ENCODE measurements at regions not wholly inside any gene's neighbourhood (a gene's known extent, or its start where the extent isn't known, plus 50 kb on each side); places are given as distances from the start of the nearest gene placed in this dataset.

GRCh38 chr1:86231076-86231475, 74.5 kb upstream of the COL24A1 start:
- Histone ChIP-seq H3K36me3 (no peaks in the 10 kb centered on the region), H3K27me3 (no peaks in the 10 kb centered on the region), H3K4me1 (no peaks in the 10 kb centered on the region), H3K9me3 (no peaks in the 10 kb centered on the region), H3K27ac (no peak overlapping the region), H3K4me3 (no peak overlapping the region)
- intact Hi-C loops (cut with DNase I): no loop called here
- DNase-seq: no peak
- no peak for TF ChIP-seq POLR2A (IDR thresholded peaks at IDR 0.05)
- TF ChIP-seq, protein P1, sequence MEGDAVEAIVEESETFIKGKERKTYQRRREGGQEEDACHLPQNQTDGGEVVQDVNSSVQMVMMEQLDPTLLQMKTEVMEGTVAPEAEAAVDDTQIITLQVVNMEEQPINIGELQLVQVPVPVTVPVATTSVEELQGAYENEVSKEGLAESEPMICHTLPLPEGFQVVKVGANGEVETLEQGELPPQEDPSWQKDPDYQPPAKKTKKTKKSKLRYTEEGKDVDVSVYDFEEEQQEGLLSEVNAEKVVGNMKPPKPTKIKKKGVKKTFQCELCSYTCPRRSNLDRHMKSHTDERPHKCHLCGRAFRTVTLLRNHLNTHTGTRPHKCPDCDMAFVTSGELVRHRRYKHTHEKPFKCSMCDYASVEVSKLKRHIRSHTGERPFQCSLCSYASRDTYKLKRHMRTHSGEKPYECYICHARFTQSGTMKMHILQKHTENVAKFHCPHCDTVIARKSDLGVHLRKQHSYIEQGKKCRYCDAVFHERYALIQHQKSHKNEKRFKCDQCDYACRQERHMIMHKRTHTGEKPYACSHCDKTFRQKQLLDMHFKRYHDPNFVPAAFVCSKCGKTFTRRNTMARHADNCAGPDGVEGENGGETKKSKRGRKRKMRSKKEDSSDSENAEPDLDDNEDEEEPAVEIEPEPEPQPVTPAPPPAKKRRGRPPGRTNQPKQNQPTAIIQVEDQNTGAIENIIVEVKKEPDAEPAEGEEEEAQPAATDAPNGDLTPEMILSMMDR (IDR thresholded peaks at IDR 0.05): no peak
- WGBS, 2 donors: 50 to 62% methylated on average over 1 of the region's 1 CpG

DNA sequence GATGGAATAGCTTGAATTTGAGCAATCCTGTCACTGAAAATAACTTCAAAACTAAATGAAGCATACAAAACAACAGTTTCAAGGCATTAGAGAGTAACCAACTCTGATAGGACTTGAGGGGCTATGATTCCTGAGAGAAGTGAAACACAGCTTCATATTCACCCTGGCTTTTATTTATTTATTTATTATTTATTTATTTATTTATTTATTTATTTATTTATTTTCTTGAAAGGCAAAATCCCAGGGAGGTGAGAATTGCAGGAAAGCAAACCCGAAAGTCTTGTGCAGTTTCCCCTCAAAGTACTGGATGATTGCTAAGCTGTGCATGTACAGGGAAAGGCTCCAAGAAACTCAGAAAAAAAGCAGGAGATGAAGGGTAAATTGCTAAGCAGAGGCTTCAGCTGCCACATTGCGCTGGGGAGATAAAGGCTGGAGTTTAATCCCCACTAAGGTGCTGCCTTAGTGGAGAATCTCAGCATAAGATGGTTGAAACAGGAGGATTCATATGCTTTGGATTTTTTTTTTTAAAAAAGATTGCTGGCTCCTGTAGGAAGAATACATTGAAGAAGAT, 72.9 kb upstream of the COL24A1 start:
- no peak for TF ChIP-seq POLR2A (IDR thresholded peaks at IDR 0.05)
- TF ChIP-seq, protein P1 (IDR thresholded peaks at IDR 0.05): no peak
- Histone ChIP-seq H3K36me3 (no peaks in the 10 kb centered on the region), H3K4me3 (no peak overlapping the region), H3K27ac (no peak overlapping the region), H3K9me3 (no peaks in the 10 kb centered on the region), H3K27me3 (no peaks in the 10 kb centered on the region), H3K4me1 (no peaks in the 10 kb centered on the region)
- DNase-seq: no peak
- WGBS, 2 donors: 74 to 78% methylated on average over 2 of the region's 2 CpGs
- intact Hi-C loops (cut with DNase I): no loop called here

- intact Hi-C loops (cut with DNase I): no loop called here
- no peak overlapping the region for H3K4me3 ChIP-seq
- H3K9me3 ChIP-seq: no peaks in the 10 kb centered on the region
- no peaks in the 10 kb centered on the region for H3K4me1 ChIP-seq
- TF ChIP-seq POLR2A (IDR thresholded peaks at IDR 0.05): no peak
- TF ChIP-seq, protein P1 (IDR thresholded peaks at IDR 0.05): no peak
- no peak for DNase-seq
- 56 to 67% methylated on average over 1 of the region's 1 CpG for WGBS, 2 donors
- no peaks in the 10 kb centered on the region for H3K36me3 ChIP-seq
- no peaks in the 10 kb centered on the region for H3K27me3 ChIP-seq
- H3K27ac ChIP-seq: no peak overlapping the region
Observed at GRCh38 chr1:86228546-86228945, 72.0 kb upstream of the COL24A1 start.

DNA sequence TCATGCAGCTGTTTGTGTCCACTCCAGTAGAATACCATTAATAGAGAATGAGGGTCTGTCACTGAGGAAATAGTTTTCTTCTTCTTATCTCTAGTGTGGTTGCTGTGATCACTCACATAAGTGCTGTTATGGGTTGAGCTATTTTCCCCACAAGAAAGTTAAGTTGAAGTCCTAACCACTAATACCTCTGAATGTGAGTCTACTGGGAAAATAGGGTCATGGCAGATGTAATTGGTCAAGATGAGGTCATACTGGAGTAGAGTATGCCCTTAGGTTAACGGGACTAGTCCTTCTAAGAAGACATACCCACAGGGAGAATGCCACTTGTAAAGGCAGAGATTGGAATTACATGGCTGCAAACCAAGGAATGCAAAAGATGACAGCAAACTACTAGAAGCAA, 70.5 kb upstream of the COL24A1 start:
- no peaks in the 10 kb centered on the region for H3K27me3 ChIP-seq
- H3K4me1 ChIP-seq: no peaks in the 10 kb centered on the region
- H3K27ac ChIP-seq: no peak overlapping the region
- intact Hi-C loops (cut with DNase I): no loop called here
- no peaks in the 10 kb centered on the region for H3K9me3 ChIP-seq
- H3K36me3 ChIP-seq: no peaks in the 10 kb centered on the region
- no peak overlapping the region for H3K4me3 ChIP-seq
- no peak for TF ChIP-seq POLR2A (IDR thresholded peaks at IDR 0.05)
- TF ChIP-seq, protein P1 (IDR thresholded peaks at IDR 0.05): no peak
- 50 to 67% methylated on average over 1 of the region's 1 CpG for WGBS, 2 donors
- no peak for DNase-seq

DNA sequence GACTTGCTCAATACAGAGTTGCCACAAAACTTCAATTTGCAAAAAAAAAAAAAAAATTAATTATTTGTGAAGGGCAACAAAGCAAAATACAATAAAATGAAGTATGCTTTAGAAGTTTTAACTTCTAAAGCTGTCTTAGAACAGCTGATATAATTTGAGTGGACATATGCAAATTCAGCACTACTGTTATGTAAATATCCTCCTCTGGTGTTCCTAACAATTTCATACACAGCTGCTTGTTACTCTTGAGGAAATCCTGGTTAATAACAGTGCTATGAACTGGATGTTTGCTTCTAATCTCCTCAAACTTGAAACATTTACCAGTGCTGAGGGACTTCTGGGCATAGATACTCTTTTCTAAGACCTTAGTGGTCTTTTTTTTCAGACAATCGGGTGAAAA, 69.6 kb upstream of the COL24A1 start:
- intact Hi-C loops (cut with DNase I): no loop called here
- no peak for DNase-seq
- 62 to 75% methylated on average over 1 of the region's 1 CpG for WGBS, 2 donors

More for the DNA sequence above, 69.6 kb upstream of the COL24A1 start:
- H3K4me3 ChIP-seq: no peak overlapping the region
- no peaks in the 10 kb centered on the region for H3K36me3 ChIP-seq
- no peak overlapping the region for H3K27ac ChIP-seq
- TF ChIP-seq, protein P1 (IDR thresholded peaks at IDR 0.05): no peak
- no peak for TF ChIP-seq POLR2A (IDR thresholded peaks at IDR 0.05)
- H3K4me1 ChIP-seq: no peaks in the 10 kb centered on the region
- H3K9me3 ChIP-seq: no peaks in the 10 kb centered on the region
- no peaks in the 10 kb centered on the region for H3K27me3 ChIP-seq

Measured in esophagus squamous epithelium (tissue), 5 donors.